K562 (cell line): ENCODE measurements at regions not wholly inside any gene's neighbourhood (a gene's known extent, or its start where the extent isn't known, plus 50 kb on each side); places are given as distances from the start of the nearest gene placed in this dataset.

ENCODE experiments used
- BRD4 ChIP-seq: fragments of 200-600 bp; sonication (generic); IDR thresholded peaks from 2 replicates; pipeline ENCODE4 v1.6.1; 2017; ENCODE audit warnings: inconsistent platforms
- ZFPM2 ChIP-seq: fragments of 250-450 bp; sonication (Bioruptor Pico); IDR thresholded peaks from 2 replicates; pipeline ENCODE4 v1.5.1; 2022; ENCODE audit warnings: mild to moderate bottlenecking

DNA sequence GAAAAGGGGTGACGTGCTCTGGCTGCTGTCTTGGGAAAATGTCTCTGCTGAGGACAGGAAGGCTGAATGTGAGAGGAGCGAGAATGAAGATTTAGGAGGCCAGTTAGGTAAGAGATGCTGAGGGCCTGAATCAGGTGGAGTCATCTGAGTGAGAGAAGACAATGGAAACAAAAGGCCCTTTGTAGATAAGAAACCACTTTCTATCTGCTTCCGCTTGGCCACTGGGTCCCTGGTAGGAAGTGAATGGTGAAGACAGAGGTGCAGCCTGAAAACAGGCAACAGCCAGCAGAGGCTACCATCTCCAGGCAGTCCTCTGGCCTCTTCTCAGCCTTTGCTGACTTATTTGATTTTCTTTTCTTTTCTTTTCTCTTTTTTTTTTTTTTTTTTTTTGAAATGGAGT, 374.0 kb upstream of the SLC14A2 start:
- TF ChIP-seq ZFPM2 (CRISPR knock-in tag) (no peak), BRD4 (no peak)
